Neuronal stem cell (in vitro differentiated cells): ENCODE measurements at regions not wholly inside any gene's neighbourhood (a gene's known extent, or its start where the extent isn't known, plus 50 kb on each side); places are given as distances from the start of the nearest gene placed in this dataset. TPM values are rescaled to one million over a fixed set of nuclear protein-coding genes. Genes with fewer than 3 reads are reported as not detected.

Source experiments
- small RNA-seq: library from polyadenylated mRNA; stranded (forward); fragments of <200 nt; extraction: miRNeasy Mini kit (QIAGEN cat#:217004); gene quantifications from one replicate; pipeline ENCODE3, GENCODE V24; 2013; ENCODE audit not compliant: insufficient read depth

Small RNA genes lying in the stretch of these regions (small RNA-seq; reads per million reads assigned to genes)
- gene RF00019, result not detected
